NT2/D1 (cell line): ENCODE measurements at regions not wholly inside any gene's neighbourhood (a gene's known extent, or its start where the extent isn't known, plus 50 kb on each side); places are given as distances from the start of the nearest gene placed in this dataset.

ENCODE experiments used
- SUZ12 ChIP-seq: IDR thresholded peaks from 2 replicates; pipeline ENCODE4 v1.6.1; 2011; ENCODE audit not compliant: insufficient read length, insufficient read depth; ENCODE audit errors: extremely low read depth
- YY1 ChIP-seq: IDR thresholded peaks from 2 replicates; pipeline ENCODE4 v1.6.1; 2011; ENCODE audit not compliant: insufficient read length, insufficient read depth
- ZNF274 ChIP-seq: IDR thresholded peaks from 2 replicates; pipeline ENCODE4 v1.6.1; 2011; ENCODE audit warnings: mild to moderate bottlenecking, low read depth, low read length

DNA sequence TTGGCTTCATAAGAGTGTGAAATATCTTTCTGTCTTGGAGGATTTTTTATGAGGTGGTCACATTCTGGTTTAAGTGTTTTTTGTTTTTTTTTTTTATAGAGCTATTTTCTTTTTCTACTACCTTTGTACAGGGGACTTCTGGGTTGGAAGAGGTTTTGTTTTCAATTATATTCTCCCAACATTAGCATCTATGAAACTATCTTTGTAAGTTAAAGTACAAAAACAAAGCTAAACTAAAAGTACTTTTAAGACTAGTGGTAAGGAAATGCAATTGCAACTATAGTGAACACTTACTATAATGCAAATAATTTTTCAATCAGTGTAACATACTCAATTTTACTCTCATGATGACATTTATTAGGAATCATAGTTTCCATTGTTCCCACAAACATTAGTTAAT is 688.2 kb downstream of the SI start:
- no peak for TF ChIP-seq YY1
- no peak for TF ChIP-seq SUZ12
- TF ChIP-seq ZNF274 = no peak
